A204.1 (cell line): ENCODE measurements at regions not wholly inside any gene's neighbourhood (a gene's known extent, or its start where the extent isn't known, plus 50 kb on each side); places are given as distances from the start of the nearest gene placed in this dataset.

Experiments used
- FAIRE-seq: peaks from 2 replicates; lab custom pipeline; 2012; peaks lifted over from hg19 to GRCh38; lab: Jason Lieb, UNC

GRCh38 chr14:22699801-22700564 lies 55.8 kb upstream of the OR6J1 start:
- no peak for FAIRE-seq

GRCh38 chr14:22713631-22713950 lies 52.9 kb upstream of the OXA1L start:
- no peak for FAIRE-seq

GRCh38 chr14:22715186-22715812 lies 51.2 kb upstream of the OXA1L start:
- no peak for FAIRE-seq

- peak; percentile 93 for FAIRE-seq
Measured at GRCh38 chr14:22715890-22716289, 50.6 kb upstream of the OXA1L start.
